ENCODE measurements at regions not wholly inside any gene's neighbourhood (a gene's known extent, or its start where the extent isn't known, plus 50 kb on each side); places are given as distances from the start of the nearest gene placed in this dataset.

- H3K4me3 ChIP-seq (ENCODE audit: control insufficient read depth in 1 of 7, extremely low read depth in 1 of 7, insufficient read depth in 4 of 7, low read depth in 2 of 7, low read length in 6 of 7): no peak overlapping the region
- POLR2A ChIA-PET: no interaction called here
- no peak for DNase-seq
- no peaks in the 10 kb centered on the region for H3K36me3 ChIP-seq (ENCODE audit: control insufficient read depth in 4 of 4, insufficient read depth in 4 of 4, low read length in 3 of 4)
- H3K4me1 ChIP-seq (ENCODE audit: control extremely low read depth in 1 of 4, control insufficient read depth in 4 of 4, insufficient read depth in 4 of 4, low read length in 3 of 4): no peaks in the 10 kb centered on the region
- H3K9me3 ChIP-seq (ENCODE audit: control extremely low read depth in 1 of 5, control insufficient read depth in 4 of 5, insufficient read depth in 2 of 5, low read depth in 1 of 5, low read length in 4 of 5): no peaks in the 10 kb centered on the region
- CTCF ChIA-PET: interaction anchor here (0.6 kb wide), 1 partner anchor 493 kb away, joined by 3 read pairs; no protein-coding TSS in a partner anchor
- H3K27me3 ChIP-seq (replicated peaks in 2 of 5; ENCODE audit: control insufficient read depth in 4 of 5, insufficient read depth in 5 of 5, low read length in 4 of 5): no peaks in the 10 kb centered on the region
- no peak overlapping the region for H3K27ac ChIP-seq (ENCODE audit: insufficient read depth in 1 of 2, low read depth in 1 of 2, low read length in 2 of 2, poor library complexity in 1 of 2, severe bottlenecking in 2 of 2)
Observed at GRCh38 chr5:143511736-143512135, 108.2 kb upstream of the NR3C1 start.

- Histone ChIP-seq H3K36me3 (ENCODE audit: control insufficient read depth in 4 of 4, insufficient read depth in 4 of 4, low read length in 3 of 4) (no peaks in the 10 kb centered on the region), H3K27ac (ENCODE audit: insufficient read depth in 1 of 2, low read depth in 1 of 2, low read length in 2 of 2, poor library complexity in 1 of 2, severe bottlenecking in 2 of 2) (no peak overlapping the region), H3K9me3 (ENCODE audit: control extremely low read depth in 1 of 5, control insufficient read depth in 4 of 5, insufficient read depth in 2 of 5, low read depth in 1 of 5, low read length in 4 of 5) (peaks cover 0 to 9% (median 0%) of the 10 kb centered on the region in 5 experiments), H3K27me3 (replicated peaks in 2 of 5; ENCODE audit: control insufficient read depth in 4 of 5, insufficient read depth in 5 of 5, low read length in 4 of 5) (no peaks in the 10 kb centered on the region), H3K4me3 (ENCODE audit: control insufficient read depth in 1 of 7, extremely low read depth in 1 of 7, insufficient read depth in 4 of 7, low read depth in 2 of 7, low read length in 6 of 7) (no peak overlapping the region), H3K4me1 (ENCODE audit: control extremely low read depth in 1 of 4, control insufficient read depth in 4 of 4, insufficient read depth in 4 of 4, low read length in 3 of 4) (no peaks in the 10 kb centered on the region)
- ChIA-PET POLR2A (no interaction called here), CTCF (no interaction called here)
- 97% methylated on average over 3 of the region's 3 CpGs for WGBS (ENCODE audit: insufficient coverage)
- DNase-seq: no peak
Observed at GRCh38 chr5:143509758-143510221, 106.3 kb upstream of the NR3C1 start.

GRCh38 chr5:143506836-143507552 lies 103.5 kb upstream of the NR3C1 start:
- POLR2A ChIA-PET: no interaction called here
- H3K27ac ChIP-seq (ENCODE audit: insufficient read depth in 1 of 2, low read depth in 1 of 2, low read length in 2 of 2, poor library complexity in 1 of 2, severe bottlenecking in 2 of 2): no peak overlapping the region
- WGBS (ENCODE audit: insufficient coverage): no CpG with 5 or more reads among the region's 1 CpG
- no peak overlapping the region for H3K4me3 ChIP-seq (ENCODE audit: control insufficient read depth in 1 of 7, extremely low read depth in 1 of 7, insufficient read depth in 4 of 7, low read depth in 2 of 7, low read length in 6 of 7)
- no peaks in the 10 kb centered on the region for H3K27me3 ChIP-seq (replicated peaks in 2 of 5; ENCODE audit: control insufficient read depth in 4 of 5, insufficient read depth in 5 of 5, low read length in 4 of 5)
- DNase-seq: no peak
- CTCF ChIA-PET: interaction anchor here (0.7 kb wide), 1 partner anchor 10 kb away, joined by 3 read pairs; no protein-coding TSS in a partner anchor
- no peaks in the 10 kb centered on the region for H3K4me1 ChIP-seq (ENCODE audit: control extremely low read depth in 1 of 4, control insufficient read depth in 4 of 4, insufficient read depth in 4 of 4, low read length in 3 of 4)
- H3K36me3 ChIP-seq (ENCODE audit: control insufficient read depth in 4 of 4, insufficient read depth in 4 of 4, low read length in 3 of 4): no peaks in the 10 kb centered on the region
- peaks cover 0 to 9% (median 0%) of the 10 kb centered on the region in 5 experiments for H3K9me3 ChIP-seq (ENCODE audit: control extremely low read depth in 1 of 5, control insufficient read depth in 4 of 5, insufficient read depth in 2 of 5, low read depth in 1 of 5, low read length in 4 of 5)

DNA sequence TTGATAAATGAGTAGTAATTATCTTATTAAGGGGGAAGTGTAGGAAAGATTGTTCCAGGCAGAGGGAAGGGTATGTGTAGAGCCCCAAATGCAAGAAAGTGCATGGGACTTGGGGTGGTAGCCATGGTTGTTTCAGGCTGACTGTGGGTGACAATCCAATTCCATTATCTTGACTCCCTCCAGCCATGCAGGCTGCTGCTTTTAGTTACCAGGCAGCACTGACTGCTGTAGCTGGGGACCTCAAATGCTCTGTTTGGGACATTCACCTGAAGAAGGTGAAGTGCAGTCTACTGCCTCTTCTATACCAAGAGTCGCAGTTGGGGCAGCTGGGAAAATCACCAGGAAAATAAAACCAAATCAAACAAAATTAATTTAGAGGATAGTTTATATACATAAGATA lies 102.4 kb upstream of the NR3C1 start:
- Histone ChIP-seq H3K27ac (ENCODE audit: insufficient read depth in 1 of 2, low read depth in 1 of 2, low read length in 2 of 2, poor library complexity in 1 of 2, severe bottlenecking in 2 of 2) (no peak overlapping the region), H3K27me3 (replicated peaks in 2 of 5; ENCODE audit: control insufficient read depth in 4 of 5, insufficient read depth in 5 of 5, low read length in 4 of 5) (no peaks in the 10 kb centered on the region), H3K4me3 (ENCODE audit: control insufficient read depth in 1 of 7, extremely low read depth in 1 of 7, insufficient read depth in 4 of 7, low read depth in 2 of 7, low read length in 6 of 7) (no peak overlapping the region), H3K36me3 (ENCODE audit: control insufficient read depth in 4 of 4, insufficient read depth in 4 of 4, low read length in 3 of 4) (no peaks in the 10 kb centered on the region), H3K9me3 (ENCODE audit: control extremely low read depth in 1 of 5, control insufficient read depth in 4 of 5, insufficient read depth in 2 of 5, low read depth in 1 of 5, low read length in 4 of 5) (peaks cover 0 to 9% (median 0%) of the 10 kb centered on the region in 5 experiments), H3K4me1 (ENCODE audit: control extremely low read depth in 1 of 4, control insufficient read depth in 4 of 4, insufficient read depth in 4 of 4, low read length in 3 of 4) (no peaks in the 10 kb centered on the region)
- POLR2A ChIA-PET: no interaction called here
- no peak for DNase-seq
- CTCF ChIA-PET: no interaction called here
- no CpG with 5 or more reads among the region's 1 CpG for WGBS (ENCODE audit: insufficient coverage)

GRCh38 chr5:143505354-143505753 lies 101.9 kb upstream of the NR3C1 start:
- Histone ChIP-seq H3K9me3 (ENCODE audit: control extremely low read depth in 1 of 5, control insufficient read depth in 4 of 5, insufficient read depth in 2 of 5, low read depth in 1 of 5, low read length in 4 of 5) (peaks cover 0 to 9% (median 0%) of the 10 kb centered on the region in 5 experiments), H3K36me3 (ENCODE audit: control insufficient read depth in 4 of 4, insufficient read depth in 4 of 4, low read length in 3 of 4) (no peaks in the 10 kb centered on the region), H3K4me3 (ENCODE audit: control insufficient read depth in 1 of 7, extremely low read depth in 1 of 7, insufficient read depth in 4 of 7, low read depth in 2 of 7, low read length in 6 of 7) (no peak overlapping the region), H3K27ac (ENCODE audit: insufficient read depth in 1 of 2, low read depth in 1 of 2, low read length in 2 of 2, poor library complexity in 1 of 2, severe bottlenecking in 2 of 2) (no peak overlapping the region), H3K4me1 (ENCODE audit: control extremely low read depth in 1 of 4, control insufficient read depth in 4 of 4, insufficient read depth in 4 of 4, low read length in 3 of 4) (no peaks in the 10 kb centered on the region), H3K27me3 (replicated peaks in 2 of 5; ENCODE audit: control insufficient read depth in 4 of 5, insufficient read depth in 5 of 5, low read length in 4 of 5) (no peaks in the 10 kb centered on the region)
- ChIA-PET CTCF (no interaction called here), POLR2A (no interaction called here)
- no peak for DNase-seq

GRCh38 chr5:143501310-143502044 lies 98.0 kb upstream of the NR3C1 start:
- no peak overlapping the region for H3K4me3 ChIP-seq (ENCODE audit: control insufficient read depth in 1 of 7, extremely low read depth in 1 of 7, insufficient read depth in 4 of 7, low read depth in 2 of 7, low read length in 6 of 7)
- ChIA-PET POLR2A (no interaction called here), CTCF (no interaction called here)
- no peak for DNase-seq
- H3K36me3 ChIP-seq (ENCODE audit: control insufficient read depth in 4 of 4, insufficient read depth in 4 of 4, low read length in 3 of 4): no peaks in the 10 kb centered on the region
- no peak overlapping the region for H3K27ac ChIP-seq (ENCODE audit: insufficient read depth in 1 of 2, low read depth in 1 of 2, low read length in 2 of 2, poor library complexity in 1 of 2, severe bottlenecking in 2 of 2)
- no peaks in the 10 kb centered on the region for H3K27me3 ChIP-seq (replicated peaks in 2 of 5; ENCODE audit: control insufficient read depth in 4 of 5, insufficient read depth in 5 of 5, low read length in 4 of 5)
- H3K4me1 ChIP-seq (ENCODE audit: control extremely low read depth in 1 of 4, control insufficient read depth in 4 of 4, insufficient read depth in 4 of 4, low read length in 3 of 4): no peaks in the 10 kb centered on the region
- peaks cover 0 to 9% (median 0%) of the 10 kb centered on the region in 5 experiments for H3K9me3 ChIP-seq (ENCODE audit: control extremely low read depth in 1 of 5, control insufficient read depth in 4 of 5, insufficient read depth in 2 of 5, low read depth in 1 of 5, low read length in 4 of 5)
- 100% methylated on average over 7 of the region's 7 CpGs for WGBS (ENCODE audit: insufficient coverage)

- H3K4me3 ChIP-seq (ENCODE audit: control insufficient read depth in 1 of 7, extremely low read depth in 1 of 7, insufficient read depth in 4 of 7, low read depth in 2 of 7, low read length in 6 of 7): no peak overlapping the region
- no peaks in the 10 kb centered on the region for H3K9me3 ChIP-seq (ENCODE audit: control extremely low read depth in 1 of 5, control insufficient read depth in 4 of 5, insufficient read depth in 2 of 5, low read depth in 1 of 5, low read length in 4 of 5)
- no peaks in the 10 kb centered on the region for H3K36me3 ChIP-seq (ENCODE audit: control insufficient read depth in 4 of 4, insufficient read depth in 4 of 4, low read length in 3 of 4)
- no peak overlapping the region for H3K27ac ChIP-seq (ENCODE audit: insufficient read depth in 1 of 2, low read depth in 1 of 2, low read length in 2 of 2, poor library complexity in 1 of 2, severe bottlenecking in 2 of 2)
- ChIA-PET POLR2A (no interaction called here), CTCF (no interaction called here)
- no peak for DNase-seq
- H3K4me1 ChIP-seq (ENCODE audit: control extremely low read depth in 1 of 4, control insufficient read depth in 4 of 4, insufficient read depth in 4 of 4, low read length in 3 of 4): peaks cover 0 to 4% (median 2%) of the 10 kb centered on the region in 4 experiments
- no peaks in the 10 kb centered on the region for H3K27me3 ChIP-seq (replicated peaks in 2 of 5; ENCODE audit: control insufficient read depth in 4 of 5, insufficient read depth in 5 of 5, low read length in 4 of 5)
- 97% methylated on average over 2 of the region's 2 CpGs for WGBS (ENCODE audit: insufficient coverage)
Observed at GRCh38 chr5:143499480-143500114, 96.1 kb upstream of the NR3C1 start.

Data from common myeloid progenitor, CD34-positive (primary cell).